PFSK-1 (cell line): ENCODE measurements at regions not wholly inside any gene's neighbourhood (a gene's known extent, or its start where the extent isn't known, plus 50 kb on each side); places are given as distances from the start of the nearest gene placed in this dataset.

Source experiments
- FOXP2 ChIP-seq: optimal IDR thresholded peaks from 2 replicates; pipeline ENCODE3; 2011; ENCODE audit warnings: borderline replicate concordance, control low read depth, inconsistent platforms; ENCODE audit not compliant: insufficient read depth; ENCODE audit errors: extremely low read length, extremely low read depth
- POLR2AphosphoS5 ChIP-seq: IDR thresholded peaks from 2 replicates; pipeline ENCODE4 v1.6.1; 2012; ENCODE audit warnings: low read depth, mild to moderate bottlenecking, control low read depth, low read length, moderate library complexity
- SIN3A ChIP-seq: IDR thresholded peaks from 2 replicates; pipeline ENCODE4 v1.6.1; 2012; ENCODE audit warnings: mild to moderate bottlenecking, low read length, moderate library complexity, borderline replicate concordance; ENCODE audit not compliant: insufficient read depth
- TAF1 ChIP-seq: IDR thresholded peaks from 2 replicates; pipeline ENCODE4 v1.6.1; 2012; ENCODE audit warnings: low read length, control low read depth, borderline replicate concordance; ENCODE audit not compliant: insufficient read depth
- TF ChIP-seq, protein P1 (sequence below), 2 experiments: IDR thresholded peaks; 2 replicates each; pipeline versions ENCODE4 v1.6.1 to v1.8.0; 2011 to 2012; ENCODE audit warnings: low read depth in 2 of 2, low read length in 2 of 2, control low read depth in 1 of 2, inconsistent platforms in 1 of 2, mild to moderate bottlenecking in 1 of 2, moderate library complexity in 1 of 2; ENCODE audit not compliant: insufficient read depth in 1 of 2

- TF ChIP-seq TAF1, result no peak
- TF ChIP-seq, protein P1, sequence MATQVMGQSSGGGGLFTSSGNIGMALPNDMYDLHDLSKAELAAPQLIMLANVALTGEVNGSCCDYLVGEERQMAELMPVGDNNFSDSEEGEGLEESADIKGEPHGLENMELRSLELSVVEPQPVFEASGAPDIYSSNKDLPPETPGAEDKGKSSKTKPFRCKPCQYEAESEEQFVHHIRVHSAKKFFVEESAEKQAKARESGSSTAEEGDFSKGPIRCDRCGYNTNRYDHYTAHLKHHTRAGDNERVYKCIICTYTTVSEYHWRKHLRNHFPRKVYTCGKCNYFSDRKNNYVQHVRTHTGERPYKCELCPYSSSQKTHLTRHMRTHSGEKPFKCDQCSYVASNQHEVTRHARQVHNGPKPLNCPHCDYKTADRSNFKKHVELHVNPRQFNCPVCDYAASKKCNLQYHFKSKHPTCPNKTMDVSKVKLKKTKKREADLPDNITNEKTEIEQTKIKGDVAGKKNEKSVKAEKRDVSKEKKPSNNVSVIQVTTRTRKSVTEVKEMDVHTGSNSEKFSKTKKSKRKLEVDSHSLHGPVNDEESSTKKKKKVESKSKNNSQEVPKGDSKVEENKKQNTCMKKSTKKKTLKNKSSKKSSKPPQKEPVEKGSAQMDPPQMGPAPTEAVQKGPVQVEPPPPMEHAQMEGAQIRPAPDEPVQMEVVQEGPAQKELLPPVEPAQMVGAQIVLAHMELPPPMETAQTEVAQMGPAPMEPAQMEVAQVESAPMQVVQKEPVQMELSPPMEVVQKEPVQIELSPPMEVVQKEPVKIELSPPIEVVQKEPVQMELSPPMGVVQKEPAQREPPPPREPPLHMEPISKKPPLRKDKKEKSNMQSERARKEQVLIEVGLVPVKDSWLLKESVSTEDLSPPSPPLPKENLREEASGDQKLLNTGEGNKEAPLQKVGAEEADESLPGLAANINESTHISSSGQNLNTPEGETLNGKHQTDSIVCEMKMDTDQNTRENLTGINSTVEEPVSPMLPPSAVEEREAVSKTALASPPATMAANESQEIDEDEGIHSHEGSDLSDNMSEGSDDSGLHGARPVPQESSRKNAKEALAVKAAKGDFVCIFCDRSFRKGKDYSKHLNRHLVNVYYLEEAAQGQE (IDR thresholded peaks at IDR 0.05; ENCODE audit: insufficient read depth in 1 of 2, low read depth in 2 of 2, low read length in 2 of 2), result no peak
- TF ChIP-seq SIN3A, result no peak
- TF ChIP-seq POLR2AphosphoS5, result no peak
- TF ChIP-seq FOXP2, result no peak
These were observed 224.4 kb upstream of the DAAM1 start for GRCh38 chr14:58963873-58964597.
